GM12891 (cell line): ENCODE measurements at regions not wholly inside any gene's neighbourhood (a gene's known extent, or its start where the extent isn't known, plus 50 kb on each side); places are given as distances from the start of the nearest gene placed in this dataset.
"Not testable (repeated sequence)": the region's sequence is repeated elsewhere in the genome, so short reads cannot be mapped to it uniquely, and the experiment has no call there.

Source experiments
- DNase-seq: peaks from one replicate; pipeline ENCODE4 v3.0.0; 2011; ENCODE audit warnings: low spot score; ENCODE audit not compliant: insufficient read length
- FAIRE-seq: peaks from 2 replicates; lab custom pipeline; 2011; peaks lifted over from hg19 to GRCh38; lab: Jason Lieb, UNC
- PAX5 ChIP-seq: IDR thresholded peaks from 2 replicates; pipeline ENCODE4 v1.6.1; 2011; ENCODE audit warnings: low read length, moderate library complexity, mild to moderate bottlenecking; ENCODE audit not compliant: insufficient read depth, severe bottlenecking
- POLR2A ChIP-seq: IDR thresholded peaks from 2 replicates; pipeline ENCODE4 v1.6.1; 2011; ENCODE audit warnings: low read depth, low read length, control low read depth
- POLR2AphosphoS5 ChIP-seq: IDR thresholded peaks from 2 replicates; pipeline ENCODE4 v1.6.1; 2011; ENCODE audit warnings: low read depth, low read length, control low read depth
- POU2F2 ChIP-seq: IDR thresholded peaks from 2 replicates; pipeline ENCODE4 v1.6.1; 2011; ENCODE audit warnings: low read depth, mild to moderate bottlenecking, control low read depth, low read length, moderate library complexity
- SPI1 ChIP-seq: IDR thresholded peaks from 2 replicates; pipeline ENCODE4 v1.6.1; 2011; ENCODE audit warnings: low read depth, low read length, control low read depth
- TAF1 ChIP-seq: IDR thresholded peaks from 2 replicates; pipeline ENCODE4 v1.6.1; 2011; ENCODE audit warnings: low read depth, low read length, control low read depth

GRCh38 chr12:31906557-31907301 lies 52.5 kb upstream of the RESF1 start:
- DNase-seq (no peak), FAIRE-seq (peak; percentile 72)
- TF ChIP-seq POLR2A (no peak), SPI1 (peak; percentile 58), PAX5 (no peak)

DNA sequence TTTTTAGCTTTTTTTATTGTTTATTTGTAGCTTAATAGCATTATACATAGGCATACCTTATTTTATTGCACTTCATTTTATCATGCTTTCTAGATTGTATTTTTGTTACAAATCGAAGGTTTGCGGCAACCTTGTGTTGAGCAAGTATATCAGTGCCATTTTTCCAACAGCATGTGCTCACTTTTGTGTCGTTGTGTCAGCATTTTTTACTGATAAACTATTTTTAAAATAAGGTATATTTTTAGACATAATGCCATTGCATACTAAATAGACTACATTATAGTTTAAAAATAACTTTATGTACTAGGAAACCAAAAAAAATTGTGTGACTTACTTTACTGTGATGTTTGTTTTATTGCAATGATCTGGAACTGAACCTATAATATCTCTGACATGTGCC lies 56.2 kb upstream of the RESF1 start:
- no peak for DNase-seq

GRCh38 chr12:31900271-31900670 lies 58.9 kb upstream of the RESF1 start:
- no peak for DNase-seq
- FAIRE-seq: no peak
- TF ChIP-seq PAX5 (no peak), POLR2AphosphoS5 (no peak), POU2F2 (no peak), POLR2A (no peak), SPI1 (no peak), TAF1 (no peak)

More for the DNA sequence above, 56.2 kb upstream of the RESF1 start:
- FAIRE-seq: no peak
- TF ChIP-seq TAF1 (no peak), POLR2AphosphoS5 (no peak), SPI1 (no peak), POLR2A (no peak), POU2F2 (no peak), PAX5 (no peak)

GRCh38 chr12:31899109-31899508 lies 60.1 kb upstream of the RESF1 start:
- TF ChIP-seq SPI1 (no peak), PAX5 (no peak), POLR2A (no peak), POLR2AphosphoS5 (no peak), POU2F2 (no peak), TAF1 (no peak)
- FAIRE-seq (no peak), DNase-seq (no peak)

DNA sequence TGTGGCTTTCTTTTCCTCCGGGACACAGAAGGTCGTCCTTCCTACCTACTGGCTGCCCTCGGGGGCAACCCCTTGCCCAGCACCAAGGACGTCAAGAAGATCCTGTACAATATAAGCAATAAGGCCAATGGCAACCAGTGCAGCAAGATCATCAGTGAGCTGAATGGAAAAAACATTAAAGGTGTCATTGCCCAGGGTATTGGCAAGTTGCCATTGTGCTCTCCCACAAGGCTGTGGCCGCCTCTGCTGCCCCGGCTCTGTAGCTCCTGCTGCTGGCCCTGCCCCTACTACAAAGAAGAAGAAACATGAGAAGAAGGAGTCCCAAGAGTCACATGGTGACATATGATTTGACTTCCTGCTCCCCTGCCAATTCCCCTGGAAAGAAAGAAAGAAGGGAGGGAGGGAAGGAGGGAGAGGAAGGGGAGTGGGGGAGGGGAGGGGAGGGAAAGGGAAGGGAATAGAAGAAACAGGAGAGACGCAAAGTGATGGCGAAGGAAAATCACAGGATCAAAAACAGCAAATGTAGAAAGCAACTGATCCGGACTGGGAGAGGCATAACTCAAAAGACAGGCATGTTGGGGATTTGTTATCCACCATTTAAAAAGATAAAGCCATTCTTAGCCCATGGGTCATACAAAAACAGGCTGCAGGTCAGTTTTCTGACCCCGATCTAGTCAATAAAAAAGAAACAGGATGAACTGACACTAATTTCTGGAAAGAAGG lies 61.3 kb upstream of the RESF1 start:
- TF ChIP-seq PAX5 (no peak), TAF1 (no peak), POU2F2 (no peak)
- peak; percentile 40 for FAIRE-seq
- DNase-seq: no peak

DNA sequence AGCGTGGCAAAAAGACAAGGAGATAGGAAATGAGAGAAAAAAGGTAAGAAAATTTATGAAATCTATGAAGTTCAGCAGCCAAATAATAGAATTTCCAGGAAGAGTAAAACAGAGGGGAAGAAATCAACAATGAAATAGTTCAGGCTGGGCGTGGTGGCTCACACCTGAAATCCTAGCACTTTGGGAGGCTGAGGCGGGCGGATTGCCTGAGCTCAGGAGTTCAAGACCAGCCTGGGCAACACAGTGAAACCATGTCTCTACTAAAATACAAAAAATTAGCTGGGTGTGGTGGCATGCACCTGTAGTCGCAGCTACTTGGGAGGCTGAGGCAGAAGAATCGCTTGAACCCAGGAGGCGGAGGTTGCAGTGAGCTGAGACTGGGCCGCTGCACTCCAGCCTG lies 62.1 kb upstream of the RESF1 start:
- not testable (repeated sequence) for DNase-seq, FAIRE-seq

DNA sequence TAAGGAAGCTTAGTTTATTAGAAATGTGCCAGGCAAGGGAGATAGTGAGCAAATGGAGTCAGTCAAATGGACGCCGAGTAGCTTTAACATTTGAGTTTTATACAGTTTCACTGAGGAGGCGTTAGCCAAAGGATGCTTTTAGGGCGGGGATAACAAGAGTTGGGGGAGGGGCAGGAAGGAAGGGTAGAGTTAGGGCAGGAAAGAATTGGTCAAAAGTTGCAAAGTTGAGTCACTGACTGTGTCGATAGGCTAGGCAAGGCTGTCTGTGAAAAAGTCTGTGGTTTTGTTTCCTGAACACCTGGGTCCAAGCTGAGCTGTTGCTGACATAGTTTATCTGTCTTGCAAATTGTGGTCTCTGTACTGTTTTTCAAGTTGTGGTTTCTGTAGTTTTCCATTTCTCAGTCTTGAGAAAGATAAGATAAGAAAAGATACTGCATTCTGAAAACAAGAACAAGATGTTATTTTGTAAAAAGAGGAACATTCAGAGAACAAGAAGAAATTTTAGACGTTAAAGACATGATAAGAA lies 62.6 kb upstream of the RESF1 start:
- peak; percentile 61 for DNase-seq
- TF ChIP-seq TAF1 (0 out of 2 replicates have a peak, but pooled peaks have one; percentile 38), PAX5 (no peak), SPI1 (no peak), POU2F2 (peak; percentile 88), POLR2AphosphoS5 (peak; percentile 43), POLR2A (peak; percentile 77; the same call in 1 of the 2 replicates)
- peak; percentile 96 for FAIRE-seq

- DNase-seq: no peak
- FAIRE-seq: no peak
- TF ChIP-seq PAX5 (no peak), TAF1 (no peak), SPI1 (no peak)
These were observed 63.6 kb upstream of the RESF1 start for GRCh38 chr12:31895449-31896150.

GRCh38 chr12:31890295-31891285 lies 68.6 kb upstream of the RESF1 start:
- DNase-seq: no peak
- FAIRE-seq: no peak
- no peak for TF ChIP-seq SPI1
- TF ChIP-seq PAX5: no peak
- no peak for TF ChIP-seq TAF1
- no peak for TF ChIP-seq POLR2A
- no peak for TF ChIP-seq POU2F2
- TF ChIP-seq POLR2AphosphoS5: no peak
